K562 (cell line): ENCODE measurements at regions not wholly inside any gene's neighbourhood (a gene's known extent, or its start where the extent isn't known, plus 50 kb on each side); places are given as distances from the start of the nearest gene placed in this dataset.

ENCODE experiments used
- CEBPB ChIP-seq: fragments of 450-650 bp; IDR thresholded peaks from 2 replicates; pipeline ENCODE4 v1.6.1; 2016; ENCODE audit warnings: missing genetic modification characterization, missing compliant biosample characterization
- DACH1 ChIP-seq: fragments of 450-650 bp; IDR thresholded peaks from 2 replicates; pipeline ENCODE4 v1.6.1; 2018; ENCODE audit not compliant: partially characterized antibody
- EP300 ChIP-seq: IDR thresholded peaks from 2 replicates; pipeline ENCODE4 v1.6.1; 2012; ENCODE audit warnings: low read length, improper control_type of control experiment
- GATAD2B ChIP-seq: fragments of 450-650 bp; IDR thresholded peaks from 2 replicates; pipeline ENCODE4 v1.6.1; 2017; ENCODE audit warnings: mild to moderate bottlenecking, borderline replicate concordance
- HOXB6 ChIP-seq: fragments of 250-450 bp; sonication (Bioruptor Pico); IDR thresholded peaks from 2 replicates; pipeline ENCODE4 v1.5.1; 2022; ENCODE audit warnings: mild to moderate bottlenecking, borderline replicate concordance
- SP1 ChIP-seq: sonication (generic); formaldehyde crosslinking; IDR thresholded peaks from 2 replicates; pipeline ENCODE4 v1.8.1; 2022; ENCODE audit warnings: mild to moderate bottlenecking, missing genetic modification reagents
- TRIM24 ChIP-seq, 2 experiments: fragments of 450-650 bp; IDR thresholded peaks; 2 replicates each; pipeline ENCODE4 v1.6.1; 2016
- TF ChIP-seq, protein P1 (sequence below): fragments of 450-650 bp; IDR thresholded peaks from 2 replicates; pipeline ENCODE4 v1.6.1; 2016; ENCODE audit warnings: mild to moderate bottlenecking, moderate library complexity

DNA sequence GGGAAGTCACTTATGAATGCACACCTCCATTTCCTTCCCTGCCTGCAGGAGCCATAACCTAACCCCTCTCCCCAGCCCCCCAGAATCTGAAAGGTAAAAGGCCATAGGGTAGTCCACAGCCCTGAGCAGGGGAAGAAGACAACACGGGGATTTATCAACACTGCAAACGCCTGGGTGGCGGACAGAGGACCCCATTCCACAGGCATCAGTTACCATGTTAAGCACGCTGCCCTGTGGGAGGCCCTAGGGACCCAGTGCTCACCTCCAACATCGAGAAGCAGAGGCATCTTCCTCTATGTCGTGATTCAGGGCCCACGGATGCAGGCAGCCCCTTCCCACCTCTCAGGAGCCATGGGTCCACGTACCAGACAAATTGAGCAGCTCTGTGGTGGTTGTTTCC, 523.8 kb downstream of the MATN1 start (continued):
- TF ChIP-seq, protein P1, sequence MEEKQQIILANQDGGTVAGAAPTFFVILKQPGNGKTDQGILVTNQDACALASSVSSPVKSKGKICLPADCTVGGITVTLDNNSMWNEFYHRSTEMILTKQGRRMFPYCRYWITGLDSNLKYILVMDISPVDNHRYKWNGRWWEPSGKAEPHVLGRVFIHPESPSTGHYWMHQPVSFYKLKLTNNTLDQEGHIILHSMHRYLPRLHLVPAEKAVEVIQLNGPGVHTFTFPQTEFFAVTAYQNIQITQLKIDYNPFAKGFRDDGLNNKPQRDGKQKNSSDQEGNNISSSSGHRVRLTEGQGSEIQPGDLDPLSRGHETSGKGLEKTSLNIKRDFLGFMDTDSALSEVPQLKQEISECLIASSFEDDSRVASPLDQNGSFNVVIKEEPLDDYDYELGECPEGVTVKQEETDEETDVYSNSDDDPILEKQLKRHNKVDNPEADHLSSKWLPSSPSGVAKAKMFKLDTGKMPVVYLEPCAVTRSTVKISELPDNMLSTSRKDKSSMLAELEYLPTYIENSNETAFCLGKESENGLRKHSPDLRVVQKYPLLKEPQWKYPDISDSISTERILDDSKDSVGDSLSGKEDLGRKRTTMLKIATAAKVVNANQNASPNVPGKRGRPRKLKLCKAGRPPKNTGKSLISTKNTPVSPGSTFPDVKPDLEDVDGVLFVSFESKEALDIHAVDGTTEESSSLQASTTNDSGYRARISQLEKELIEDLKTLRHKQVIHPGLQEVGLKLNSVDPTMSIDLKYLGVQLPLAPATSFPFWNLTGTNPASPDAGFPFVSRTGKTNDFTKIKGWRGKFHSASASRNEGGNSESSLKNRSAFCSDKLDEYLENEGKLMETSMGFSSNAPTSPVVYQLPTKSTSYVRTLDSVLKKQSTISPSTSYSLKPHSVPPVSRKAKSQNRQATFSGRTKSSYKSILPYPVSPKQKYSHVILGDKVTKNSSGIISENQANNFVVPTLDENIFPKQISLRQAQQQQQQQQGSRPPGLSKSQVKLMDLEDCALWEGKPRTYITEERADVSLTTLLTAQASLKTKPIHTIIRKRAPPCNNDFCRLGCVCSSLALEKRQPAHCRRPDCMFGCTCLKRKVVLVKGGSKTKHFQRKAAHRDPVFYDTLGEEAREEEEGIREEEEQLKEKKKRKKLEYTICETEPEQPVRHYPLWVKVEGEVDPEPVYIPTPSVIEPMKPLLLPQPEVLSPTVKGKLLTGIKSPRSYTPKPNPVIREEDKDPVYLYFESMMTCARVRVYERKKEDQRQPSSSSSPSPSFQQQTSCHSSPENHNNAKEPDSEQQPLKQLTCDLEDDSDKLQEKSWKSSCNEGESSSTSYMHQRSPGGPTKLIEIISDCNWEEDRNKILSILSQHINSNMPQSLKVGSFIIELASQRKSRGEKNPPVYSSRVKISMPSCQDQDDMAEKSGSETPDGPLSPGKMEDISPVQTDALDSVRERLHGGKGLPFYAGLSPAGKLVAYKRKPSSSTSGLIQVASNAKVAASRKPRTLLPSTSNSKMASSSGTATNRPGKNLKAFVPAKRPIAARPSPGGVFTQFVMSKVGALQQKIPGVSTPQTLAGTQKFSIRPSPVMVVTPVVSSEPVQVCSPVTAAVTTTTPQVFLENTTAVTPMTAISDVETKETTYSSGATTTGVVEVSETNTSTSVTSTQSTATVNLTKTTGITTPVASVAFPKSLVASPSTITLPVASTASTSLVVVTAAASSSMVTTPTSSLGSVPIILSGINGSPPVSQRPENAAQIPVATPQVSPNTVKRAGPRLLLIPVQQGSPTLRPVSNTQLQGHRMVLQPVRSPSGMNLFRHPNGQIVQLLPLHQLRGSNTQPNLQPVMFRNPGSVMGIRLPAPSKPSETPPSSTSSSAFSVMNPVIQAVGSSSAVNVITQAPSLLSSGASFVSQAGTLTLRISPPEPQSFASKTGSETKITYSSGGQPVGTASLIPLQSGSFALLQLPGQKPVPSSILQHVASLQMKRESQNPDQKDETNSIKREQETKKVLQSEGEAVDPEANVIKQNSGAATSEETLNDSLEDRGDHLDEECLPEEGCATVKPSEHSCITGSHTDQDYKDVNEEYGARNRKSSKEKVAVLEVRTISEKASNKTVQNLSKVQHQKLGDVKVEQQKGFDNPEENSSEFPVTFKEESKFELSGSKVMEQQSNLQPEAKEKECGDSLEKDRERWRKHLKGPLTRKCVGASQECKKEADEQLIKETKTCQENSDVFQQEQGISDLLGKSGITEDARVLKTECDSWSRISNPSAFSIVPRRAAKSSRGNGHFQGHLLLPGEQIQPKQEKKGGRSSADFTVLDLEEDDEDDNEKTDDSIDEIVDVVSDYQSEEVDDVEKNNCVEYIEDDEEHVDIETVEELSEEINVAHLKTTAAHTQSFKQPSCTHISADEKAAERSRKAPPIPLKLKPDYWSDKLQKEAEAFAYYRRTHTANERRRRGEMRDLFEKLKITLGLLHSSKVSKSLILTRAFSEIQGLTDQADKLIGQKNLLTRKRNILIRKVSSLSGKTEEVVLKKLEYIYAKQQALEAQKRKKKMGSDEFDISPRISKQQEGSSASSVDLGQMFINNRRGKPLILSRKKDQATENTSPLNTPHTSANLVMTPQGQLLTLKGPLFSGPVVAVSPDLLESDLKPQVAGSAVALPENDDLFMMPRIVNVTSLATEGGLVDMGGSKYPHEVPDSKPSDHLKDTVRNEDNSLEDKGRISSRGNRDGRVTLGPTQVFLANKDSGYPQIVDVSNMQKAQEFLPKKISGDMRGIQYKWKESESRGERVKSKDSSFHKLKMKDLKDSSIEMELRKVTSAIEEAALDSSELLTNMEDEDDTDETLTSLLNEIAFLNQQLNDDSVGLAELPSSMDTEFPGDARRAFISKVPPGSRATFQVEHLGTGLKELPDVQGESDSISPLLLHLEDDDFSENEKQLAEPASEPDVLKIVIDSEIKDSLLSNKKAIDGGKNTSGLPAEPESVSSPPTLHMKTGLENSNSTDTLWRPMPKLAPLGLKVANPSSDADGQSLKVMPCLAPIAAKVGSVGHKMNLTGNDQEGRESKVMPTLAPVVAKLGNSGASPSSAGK: no peak
- no peak for TF ChIP-seq GATAD2B
- TF ChIP-seq EP300: no peak
- no peak for TF ChIP-seq HOXB6 (CRISPR knock-in tag)
- TF ChIP-seq SP1 (CRISPR knock-in tag): no peak
- TF ChIP-seq DACH1: no peak
- no peak for TF ChIP-seq TRIM24 (IDR thresholded peaks at IDR 0.05)
- no peak for TF ChIP-seq CEBPB (tag)
